ENCODE measurements at regions not wholly inside any gene's neighbourhood (a gene's known extent, or its start where the extent isn't known, plus 50 kb on each side); places are given as distances from the start of the nearest gene placed in this dataset.
"Not testable (repeated sequence)": the region's sequence is repeated elsewhere in the genome, so short reads cannot be mapped to it uniquely, and the experiment has no call there.

DNA sequence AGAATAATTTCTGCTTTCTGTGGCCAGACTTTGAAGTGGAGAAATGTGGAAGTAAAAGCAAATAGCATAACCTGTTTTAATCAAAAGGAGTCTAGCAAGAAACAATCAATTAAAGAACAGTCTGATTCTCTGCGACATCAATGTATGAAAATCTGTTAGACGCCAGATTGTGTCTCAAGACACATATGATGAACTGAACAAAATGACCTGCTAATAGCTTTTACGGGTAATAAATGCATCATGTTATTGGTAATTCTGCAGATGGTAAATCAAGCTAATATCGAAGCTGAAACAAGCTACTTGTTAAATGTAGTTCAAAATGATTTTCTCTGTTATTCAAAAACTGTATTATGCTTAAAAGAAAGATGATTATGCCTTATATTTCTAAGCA is 208.5 kb upstream of the FIGN start:
- Histone ChIP-seq H3K4me3 (no peak overlapping the region), H3K9me3 (no peaks in the 10 kb centered on the region), H3K27me3 (no peaks in the 10 kb centered on the region), H3K36me3 (ENCODE audit: low read depth, missing control alignments) (no peaks in the 10 kb centered on the region), H3K4me1 (no peaks in the 10 kb centered on the region), H3K27ac (no peak overlapping the region)
- intact Hi-C loops (cut with DNase I; ENCODE audit: low total_unique reads), result no loop called here
- no peak for DNase-seq
- no peak for TF ChIP-seq POLR2A (IDR thresholded peaks at IDR 0.05)
- TF ChIP-seq CTCF (IDR thresholded peaks at IDR 0.05), result no peak
- WGBS, 2 donors, result 94 to 96% methylated on average over 4 of the region's 4 CpGs

DNA sequence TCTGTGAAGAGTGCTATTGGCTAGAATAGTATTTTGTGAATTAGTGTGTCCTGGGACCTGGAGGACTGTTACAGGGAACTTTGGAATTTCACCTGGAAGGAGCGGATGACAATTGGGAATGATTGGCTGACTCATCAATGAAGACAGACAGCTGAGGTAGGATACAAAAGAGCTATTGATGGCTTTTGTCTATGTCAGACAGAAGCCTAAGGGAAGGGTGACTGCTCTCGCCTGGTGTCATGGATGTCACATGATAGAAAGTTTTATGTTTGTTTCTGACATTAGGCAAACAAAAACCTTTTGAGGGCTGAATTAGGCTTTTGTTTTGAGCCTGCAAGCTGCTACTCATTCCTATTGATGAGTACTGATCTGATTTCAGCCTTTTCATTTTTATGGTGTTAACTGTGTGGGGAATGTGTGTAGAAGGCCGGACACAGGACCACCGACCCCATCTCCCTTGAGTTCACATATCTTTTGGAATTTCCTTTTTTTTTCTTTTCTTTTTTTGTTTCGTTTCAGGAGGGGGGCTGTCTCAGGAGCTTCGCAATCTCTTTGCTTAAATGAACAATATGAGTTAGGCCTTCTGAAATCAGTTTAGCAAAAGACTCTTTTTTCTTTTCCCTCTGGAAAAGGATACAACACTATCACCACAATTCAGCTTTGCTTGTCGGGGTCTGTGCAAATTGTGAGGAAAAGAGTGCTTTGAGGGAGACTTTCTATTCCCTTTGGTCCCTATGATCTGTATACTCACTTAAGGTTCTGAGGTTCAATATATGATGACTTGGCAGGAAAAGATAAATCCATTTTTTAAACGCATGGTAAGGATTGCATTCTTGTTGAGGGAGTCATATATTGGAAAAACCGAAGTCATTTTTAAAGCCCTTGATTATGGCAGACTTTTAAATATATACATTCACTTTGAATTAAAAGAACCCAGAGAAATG is 207.9 kb upstream of the FIGN start:
- no peaks in the 10 kb centered on the region for H3K36me3 ChIP-seq (ENCODE audit: low read depth, missing control alignments)
- no peaks in the 10 kb centered on the region for H3K4me1 ChIP-seq
- no peak for TF ChIP-seq CTCF (IDR thresholded peaks at IDR 0.05)
- no peak for TF ChIP-seq POLR2A (IDR thresholded peaks at IDR 0.05)
- H3K27ac ChIP-seq, result no peak overlapping the region
- DNase-seq, result no peak
- intact Hi-C loops (cut with DNase I; ENCODE audit: low total_unique reads), result no loop called here
- WGBS, 2 donors, result 83 to 92% methylated on average over 9 of the region's 9 CpGs
- H3K4me3 ChIP-seq, result no peak overlapping the region
- no peaks in the 10 kb centered on the region for H3K9me3 ChIP-seq
- no peaks in the 10 kb centered on the region for H3K27me3 ChIP-seq

DNA sequence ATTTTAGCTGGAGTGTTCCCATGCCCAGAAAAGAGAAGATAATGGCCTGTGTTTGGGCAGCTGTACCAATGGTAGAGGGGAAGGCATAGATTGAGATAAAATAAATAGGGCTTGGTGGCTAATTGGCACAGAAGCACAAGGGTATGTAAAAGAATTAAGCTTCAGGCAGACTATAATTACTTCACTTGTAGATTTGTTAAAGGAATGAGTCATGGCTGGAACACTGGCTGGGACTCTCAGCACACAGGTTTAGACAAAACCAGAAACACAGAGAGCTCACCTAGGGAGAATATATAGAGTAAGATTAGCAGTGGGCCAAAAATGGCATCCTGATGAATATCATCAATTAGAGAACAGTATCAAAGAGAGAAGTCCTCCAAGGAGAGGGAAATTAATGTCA is 198.3 kb upstream of the FIGN start:
- no peaks in the 10 kb centered on the region for H3K9me3 ChIP-seq

GRCh38 chr2:163919717-163920116 is 183.9 kb upstream of the FIGN start:
- Histone ChIP-seq H3K27ac (no peak overlapping the region), H3K4me3 (no peak overlapping the region), H3K9me3 (no peaks in the 10 kb centered on the region), H3K4me1 (no peaks in the 10 kb centered on the region), H3K36me3 (ENCODE audit: low read depth, missing control alignments) (no peaks in the 10 kb centered on the region), H3K27me3 (no peaks in the 10 kb centered on the region)
- intact Hi-C loops (cut with DNase I; ENCODE audit: low total_unique reads), result no loop called here
- WGBS, 2 donors, result 71% methylated on average over 5 of the region's 5 CpGs
- no peak for TF ChIP-seq POLR2A (IDR thresholded peaks at IDR 0.05)
- no peak for TF ChIP-seq CTCF (IDR thresholded peaks at IDR 0.05)
- DNase-seq, result no peak

More for the DNA sequence above, 198.3 kb upstream of the FIGN start:
- no peaks in the 10 kb centered on the region for H3K27me3 ChIP-seq
- H3K4me3 ChIP-seq, result no peak overlapping the region
- intact Hi-C loops (cut with DNase I; ENCODE audit: low total_unique reads), result no loop called here
- TF ChIP-seq CTCF (IDR thresholded peaks at IDR 0.05) (no peak), POLR2A (IDR thresholded peaks at IDR 0.05) (no peak)
- H3K4me1 ChIP-seq, result no peaks in the 10 kb centered on the region
- no peak overlapping the region for H3K27ac ChIP-seq
- no peak for DNase-seq
- no peaks in the 10 kb centered on the region for H3K36me3 ChIP-seq (ENCODE audit: low read depth, missing control alignments)

DNA sequence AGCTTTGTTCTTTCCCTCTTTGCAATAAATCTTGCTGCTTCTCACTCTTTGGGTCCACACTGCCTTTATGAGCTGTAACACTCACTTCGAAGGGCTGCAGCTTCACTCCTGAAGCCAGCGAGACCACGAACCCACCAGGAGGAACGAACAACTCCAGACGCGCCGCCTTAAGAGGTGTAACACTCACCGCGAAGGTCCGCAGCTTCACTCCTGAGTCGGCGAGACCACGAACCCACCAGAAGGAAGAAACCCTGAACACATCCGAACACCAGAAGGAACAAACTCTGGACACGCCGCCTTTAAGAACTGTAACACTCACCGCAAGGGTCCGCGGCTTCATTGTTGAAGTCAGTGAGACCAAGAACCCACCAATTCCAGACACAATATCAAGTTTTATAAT is 178.7 kb upstream of the FIGN start:
- H3K4me1 ChIP-seq; H3K27ac ChIP-seq; DNase-seq; intact Hi-C loops (cut with DNase I; ENCODE audit: low total_unique reads); H3K36me3 ChIP-seq (ENCODE audit: low read depth, missing control alignments); H3K27me3 ChIP-seq; H3K9me3 ChIP-seq: not testable (repeated sequence)
- peak overlapping the region in 1 of 2 donors; percentile 54 for H3K4me3 ChIP-seq
- WGBS, 2 donors, result 80 to 84% methylated on average over 19 of the region's 19 CpGs

GRCh38 chr2:163913532-163913944 is 177.7 kb upstream of the FIGN start:
- H3K27ac ChIP-seq; intact Hi-C loops (cut with DNase I; ENCODE audit: low total_unique reads); H3K9me3 ChIP-seq; H3K27me3 ChIP-seq; H3K36me3 ChIP-seq (ENCODE audit: low read depth, missing control alignments); H3K4me1 ChIP-seq: not testable (repeated sequence)
- WGBS, 2 donors, result 30 to 72% methylated on average over 4 to 32 of the region's 32 CpGs
- peak overlapping the region; percentile 33 to 54 for H3K4me3 ChIP-seq
- DNase-seq, result peak; percentile 27

All from testis (tissue), 2 donors.